ENCODE measurements at regions not wholly inside any gene's neighbourhood (a gene's known extent, or its start where the extent isn't known, plus 50 kb on each side); places are given as distances from the start of the nearest gene placed in this dataset.

DNA sequence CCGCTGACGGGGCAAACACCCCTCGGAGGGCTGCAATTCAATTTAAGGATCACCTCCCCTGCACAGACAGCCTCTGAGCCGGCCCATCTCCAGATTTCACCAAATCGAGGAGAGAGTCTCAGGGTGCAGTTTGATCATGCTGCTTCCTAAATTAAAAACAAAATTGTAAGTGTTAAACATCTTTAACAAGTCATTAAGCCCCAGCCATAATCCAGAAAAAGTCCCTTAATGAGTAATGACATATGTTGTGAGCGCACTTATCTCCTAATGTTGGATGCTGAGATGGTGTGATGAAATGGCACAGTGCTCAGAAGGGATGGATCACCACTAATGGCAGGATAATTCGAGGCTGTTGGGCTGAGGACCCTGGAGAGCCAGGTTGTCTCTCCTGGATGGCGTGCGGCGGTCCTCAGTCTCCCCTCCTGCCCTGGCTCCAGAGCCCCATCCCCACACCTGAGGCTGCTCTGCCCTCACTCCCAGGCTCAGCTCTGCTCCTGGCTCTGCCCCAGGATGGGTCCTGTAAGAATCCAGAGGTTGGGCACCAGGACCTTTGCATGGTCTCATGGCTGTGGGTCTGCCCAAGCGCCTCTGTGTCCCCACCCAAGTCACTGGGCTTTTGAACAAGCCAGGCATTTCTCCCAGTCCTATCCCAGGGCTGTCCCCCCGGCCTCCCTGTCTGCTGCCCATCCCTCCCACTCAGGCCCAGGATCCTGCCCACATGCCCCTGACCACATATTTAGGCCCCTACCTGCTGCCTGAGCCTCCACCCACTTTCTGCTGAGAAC, 224.4 kb upstream of the POU3F1 start:
- Mint-ChIP-seq H3K4me3 (no peak overlapping the region), H3K27ac (no peak overlapping the region), H3K4me1 (no peaks in the 10 kb centered on the region), H3K27me3 (peaks cover 40% of the 10 kb centered on the region), H3K9me3 (no peaks in the 10 kb centered on the region), H3K36me3 (ENCODE audit: low read depth) (no peaks in the 10 kb centered on the region)
- ChIA-PET CTCF (no interaction called here), POLR2A (no interaction called here)
- no peak for DNase-seq
- ATAC-seq (ENCODE audit: low read depth), result no peak
- TF ChIP-seq, protein P1, sequence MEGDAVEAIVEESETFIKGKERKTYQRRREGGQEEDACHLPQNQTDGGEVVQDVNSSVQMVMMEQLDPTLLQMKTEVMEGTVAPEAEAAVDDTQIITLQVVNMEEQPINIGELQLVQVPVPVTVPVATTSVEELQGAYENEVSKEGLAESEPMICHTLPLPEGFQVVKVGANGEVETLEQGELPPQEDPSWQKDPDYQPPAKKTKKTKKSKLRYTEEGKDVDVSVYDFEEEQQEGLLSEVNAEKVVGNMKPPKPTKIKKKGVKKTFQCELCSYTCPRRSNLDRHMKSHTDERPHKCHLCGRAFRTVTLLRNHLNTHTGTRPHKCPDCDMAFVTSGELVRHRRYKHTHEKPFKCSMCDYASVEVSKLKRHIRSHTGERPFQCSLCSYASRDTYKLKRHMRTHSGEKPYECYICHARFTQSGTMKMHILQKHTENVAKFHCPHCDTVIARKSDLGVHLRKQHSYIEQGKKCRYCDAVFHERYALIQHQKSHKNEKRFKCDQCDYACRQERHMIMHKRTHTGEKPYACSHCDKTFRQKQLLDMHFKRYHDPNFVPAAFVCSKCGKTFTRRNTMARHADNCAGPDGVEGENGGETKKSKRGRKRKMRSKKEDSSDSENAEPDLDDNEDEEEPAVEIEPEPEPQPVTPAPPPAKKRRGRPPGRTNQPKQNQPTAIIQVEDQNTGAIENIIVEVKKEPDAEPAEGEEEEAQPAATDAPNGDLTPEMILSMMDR (IDR thresholded peaks at IDR 0.05), result no peak
- intact Hi-C loops (cut with micrococcal nuclease), result no loop called here

DNA sequence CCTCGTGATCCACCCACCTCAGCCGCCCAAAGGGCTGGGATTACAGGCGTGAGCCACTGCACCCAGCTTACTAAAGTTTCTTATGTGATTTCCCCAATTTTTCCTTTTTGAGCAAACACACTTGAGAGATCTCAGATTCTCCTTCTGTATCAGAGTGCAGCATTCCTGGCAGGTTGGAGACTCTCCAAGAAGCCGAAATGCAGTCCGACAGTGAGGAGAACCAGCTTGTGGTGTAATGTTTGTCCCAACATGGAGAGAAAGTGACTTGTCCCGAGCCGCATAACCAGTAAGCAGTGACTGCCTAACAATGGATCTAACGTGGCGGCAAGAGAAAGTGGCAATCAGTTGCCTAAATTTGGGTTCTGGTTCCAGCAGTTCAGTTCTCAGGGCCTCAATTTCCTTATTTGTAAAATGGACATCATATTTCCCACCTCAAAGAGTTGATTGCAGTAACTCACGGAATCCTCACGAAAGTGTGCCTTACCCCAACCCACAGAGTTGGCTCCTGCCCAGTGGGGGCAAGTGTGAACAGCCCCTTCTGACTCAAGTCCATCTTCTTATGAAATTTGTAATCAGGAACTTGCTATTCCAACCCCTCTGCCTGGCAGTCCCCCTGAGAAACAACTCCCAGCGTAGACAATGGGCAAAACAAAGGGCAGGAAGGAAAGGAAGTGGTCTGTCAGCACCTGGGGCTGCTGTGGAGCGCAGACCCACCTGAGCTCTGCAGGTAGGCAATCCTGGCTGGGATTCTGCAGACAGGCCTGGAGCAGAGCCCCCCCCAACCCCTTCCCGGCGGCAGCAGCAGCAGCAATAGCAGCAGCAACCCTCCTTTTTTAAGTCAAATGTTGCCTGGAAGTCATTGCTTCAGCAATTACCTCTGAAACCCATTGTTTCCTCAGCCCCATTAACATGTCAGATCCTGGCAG, 223.6 kb upstream of the POU3F1 start:
- ChIA-PET POLR2A (no interaction called here), CTCF (no interaction called here)
- Mint-ChIP-seq H3K9me3 (no peaks in the 10 kb centered on the region), H3K36me3 (ENCODE audit: low read depth) (no peaks in the 10 kb centered on the region), H3K4me3 (no peak overlapping the region), H3K27me3 (peaks cover 40% of the 10 kb centered on the region), H3K27ac (no peak overlapping the region), H3K4me1 (no peaks in the 10 kb centered on the region)
- intact Hi-C loops (cut with micrococcal nuclease), result no loop called here
- no peak for DNase-seq
- TF ChIP-seq, protein P1 (IDR thresholded peaks at IDR 0.05), result no peak
- ATAC-seq (ENCODE audit: low read depth), result no peak

DNA sequence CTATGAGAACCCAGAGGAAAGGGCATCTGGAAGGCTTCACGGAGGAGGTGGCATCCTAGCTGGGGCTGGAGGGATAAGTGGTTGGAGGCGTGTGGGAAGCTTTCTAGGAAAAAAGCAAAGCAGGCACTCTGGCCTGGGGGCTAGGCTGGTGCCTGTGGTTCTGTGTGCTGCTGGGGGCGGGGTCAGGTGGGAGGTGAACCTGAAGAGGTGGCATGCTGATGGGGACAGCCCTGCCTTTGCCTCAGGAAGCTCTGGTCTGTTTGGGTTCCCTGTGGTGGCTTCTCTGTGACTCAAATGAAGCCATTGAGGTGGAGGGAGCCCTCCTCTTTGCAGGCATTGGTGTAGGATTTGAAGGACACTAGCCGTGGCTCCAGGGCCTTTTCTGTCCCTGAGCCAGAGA, 221.6 kb upstream of the POU3F1 start:
- CTCF ChIA-PET, result no interaction called here
- POLR2A ChIA-PET, result no interaction called here
- TF ChIP-seq, protein P1 (IDR thresholded peaks at IDR 0.05), result no peak
- no peak overlapping the region for H3K4me3 Mint-ChIP-seq
- no peak for DNase-seq
- no peak for ATAC-seq (ENCODE audit: low read depth)
- H3K27me3 Mint-ChIP-seq, result peaks cover 33% of the 10 kb centered on the region
- no peaks in the 10 kb centered on the region for H3K4me1 Mint-ChIP-seq
- H3K27ac Mint-ChIP-seq, result no peak overlapping the region
- intact Hi-C loops (cut with micrococcal nuclease), result no loop called here
- H3K36me3 Mint-ChIP-seq (ENCODE audit: low read depth), result no peaks in the 10 kb centered on the region
- no peaks in the 10 kb centered on the region for H3K9me3 Mint-ChIP-seq

DNA sequence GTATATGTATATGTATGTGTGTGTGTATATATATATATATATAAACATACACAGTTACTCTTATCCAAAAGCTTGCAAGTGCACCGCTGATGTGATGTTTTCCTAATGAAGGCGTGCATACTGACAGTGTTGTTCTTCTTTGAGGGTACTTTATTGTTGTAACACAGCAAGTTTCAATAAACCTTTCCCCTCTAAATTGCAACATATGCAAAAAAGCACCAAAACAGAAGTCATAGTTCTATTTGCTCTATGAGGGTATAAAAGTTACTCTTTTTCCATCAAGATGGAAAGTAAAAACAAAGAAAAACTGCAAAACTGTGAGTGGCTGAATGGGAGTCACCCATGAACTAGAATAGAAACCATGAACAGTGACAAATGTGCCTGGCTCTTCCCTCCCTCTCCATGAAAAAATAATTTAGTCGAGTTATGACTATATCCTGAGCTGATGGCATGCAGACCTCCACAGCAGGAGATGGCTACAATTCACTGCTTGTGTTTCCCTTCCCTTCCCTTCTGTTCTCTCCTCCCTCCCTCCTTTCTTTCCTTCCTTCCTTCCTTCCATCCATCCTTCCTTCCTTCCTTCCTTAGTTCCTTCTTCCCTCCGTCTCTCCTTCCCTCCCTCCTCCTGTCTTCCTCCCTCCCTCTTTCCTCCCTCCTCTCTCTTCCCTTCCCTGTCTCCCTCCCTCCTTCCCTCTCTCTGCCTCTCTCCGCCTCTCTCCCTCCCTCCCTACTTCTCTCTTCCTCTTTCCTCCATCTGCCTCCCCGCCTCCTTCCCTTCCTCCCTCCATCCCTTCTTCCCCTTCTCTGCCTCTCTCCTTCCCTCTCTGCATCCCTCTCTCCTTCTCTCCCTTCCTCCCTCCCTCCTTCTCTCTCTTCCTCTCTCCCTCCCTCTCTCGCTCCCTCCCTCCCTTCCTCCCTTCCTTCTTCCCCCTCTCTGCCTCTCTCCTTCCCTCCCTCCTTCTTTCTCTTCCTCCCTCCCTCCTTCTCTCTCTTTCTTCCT, 220.7 kb upstream of the POU3F1 start:
- POLR2A ChIA-PET, result no interaction called here
- Mint-ChIP-seq H3K4me1 (no peaks in the 10 kb centered on the region), H3K27ac (no peak overlapping the region), H3K4me3 (no peak overlapping the region), H3K9me3 (no peaks in the 10 kb centered on the region), H3K27me3 (peaks cover 25% of the 10 kb centered on the region), H3K36me3 (ENCODE audit: low read depth) (no peaks in the 10 kb centered on the region)
- ATAC-seq (ENCODE audit: low read depth), result no peak
- DNase-seq, result no peak
- intact Hi-C loops (cut with micrococcal nuclease), result no loop called here
- CTCF ChIA-PET, result no interaction called here
- TF ChIP-seq, protein P1 (IDR thresholded peaks at IDR 0.05), result no peak

Measured in activated B cell treated with CpG ODN at 0.5 μM for 24 hours (primary cell).